Progenitor cell of endocrine pancreas (in vitro differentiated cells): ENCODE measurements at regions not wholly inside any gene's neighbourhood (a gene's known extent, or its start where the extent isn't known, plus 50 kb on each side); places are given as distances from the start of the nearest gene placed in this dataset.
"Not testable (repeated sequence)": the region's sequence is repeated elsewhere in the genome, so short reads cannot be mapped to it uniquely, and the experiment has no call there.

Experiments used
- DNase-seq: peaks from one replicate; pipeline ENCODE4 v3.0.0; 2021; ENCODE audit warnings: low spot score; ENCODE audit not compliant: unreplicated experiment
- H3K27ac Mint-ChIP-seq: 2 replicates; pipeline ENCODE4 v1.8.0; 2021; ENCODE audit warnings: mild to moderate bottlenecking, moderate library complexity, mixed read lengths
- H3K27me3 Mint-ChIP-seq: 2 replicates; pipeline ENCODE4 v1.8.0; 2021; ENCODE audit warnings: mixed read lengths
- H3K36me3 Mint-ChIP-seq: 2 replicates; pipeline ENCODE4 v1.8.0; 2022; ENCODE audit warnings: mixed read lengths; ENCODE audit not compliant: insufficient read depth
- H3K4me1 Mint-ChIP-seq: 2 replicates; pipeline ENCODE4 v1.8.0; 2021; ENCODE audit warnings: low read depth, mixed read lengths
- H3K4me3 Mint-ChIP-seq: 2 replicates; pipeline ENCODE4 v1.8.0; 2021; ENCODE audit warnings: low read depth, mild to moderate bottlenecking, moderate library complexity, mixed read lengths
- H3K9me3 Mint-ChIP-seq: 2 replicates; pipeline ENCODE4 v1.8.0; 2021; ENCODE audit warnings: low read depth, mixed read lengths
- TF ChIP-seq, protein P1 (sequence below): fragments of 200-600 bp; sonication (generic); IDR thresholded peaks from one replicate; pipeline ENCODE4 v1.5.0; 2021; ENCODE audit warnings: antibody characterized with exemption, mild to moderate bottlenecking; ENCODE audit not compliant: unreplicated experiment

DNA sequence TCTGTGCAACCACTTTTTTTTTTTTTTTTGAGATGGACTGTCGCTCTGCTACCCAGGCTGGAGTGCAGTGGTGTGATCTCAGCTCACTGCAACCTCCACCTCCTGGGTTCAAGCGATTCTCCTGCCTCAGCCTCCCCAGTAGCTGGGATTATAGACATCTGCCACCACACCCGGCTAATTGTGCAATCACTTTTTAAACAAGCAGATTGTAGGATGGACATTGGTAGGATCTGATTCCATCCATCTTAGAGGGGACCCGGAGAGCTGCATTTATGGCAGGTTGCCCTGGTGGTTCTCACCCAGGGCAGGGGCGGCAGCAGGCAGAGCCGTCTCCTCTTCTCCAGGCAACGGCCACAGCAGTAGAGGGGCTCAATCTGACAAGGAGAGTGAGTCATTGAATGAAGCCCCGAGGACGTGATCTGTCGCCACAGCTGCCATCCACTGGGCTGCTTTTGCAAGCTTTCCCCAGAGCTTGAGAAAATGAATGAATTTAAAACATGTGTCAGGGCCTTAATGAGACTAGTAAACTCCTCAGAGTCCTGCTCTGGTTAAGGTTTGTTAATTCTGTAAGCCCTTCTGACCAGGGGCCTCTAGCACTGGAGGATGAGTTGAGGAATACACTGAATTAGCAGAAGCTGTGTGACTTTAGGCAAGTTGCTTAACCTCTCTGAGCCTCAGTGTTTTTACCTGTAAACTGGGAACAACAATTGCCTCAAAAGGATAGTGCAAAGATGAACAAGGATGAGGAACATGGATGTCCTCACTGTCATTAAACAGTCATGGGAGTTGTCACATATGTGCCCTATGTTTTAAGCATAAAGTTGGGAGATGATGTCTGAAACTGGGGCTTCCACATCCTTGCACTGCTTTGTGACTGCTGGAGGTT is 129.1 kb downstream of the ASB7 start:
- Mint-ChIP-seq H3K36me3 (no peaks in the 10 kb centered on the region), H3K4me1 (peaks cover 12% of the 10 kb centered on the region)

DNA sequence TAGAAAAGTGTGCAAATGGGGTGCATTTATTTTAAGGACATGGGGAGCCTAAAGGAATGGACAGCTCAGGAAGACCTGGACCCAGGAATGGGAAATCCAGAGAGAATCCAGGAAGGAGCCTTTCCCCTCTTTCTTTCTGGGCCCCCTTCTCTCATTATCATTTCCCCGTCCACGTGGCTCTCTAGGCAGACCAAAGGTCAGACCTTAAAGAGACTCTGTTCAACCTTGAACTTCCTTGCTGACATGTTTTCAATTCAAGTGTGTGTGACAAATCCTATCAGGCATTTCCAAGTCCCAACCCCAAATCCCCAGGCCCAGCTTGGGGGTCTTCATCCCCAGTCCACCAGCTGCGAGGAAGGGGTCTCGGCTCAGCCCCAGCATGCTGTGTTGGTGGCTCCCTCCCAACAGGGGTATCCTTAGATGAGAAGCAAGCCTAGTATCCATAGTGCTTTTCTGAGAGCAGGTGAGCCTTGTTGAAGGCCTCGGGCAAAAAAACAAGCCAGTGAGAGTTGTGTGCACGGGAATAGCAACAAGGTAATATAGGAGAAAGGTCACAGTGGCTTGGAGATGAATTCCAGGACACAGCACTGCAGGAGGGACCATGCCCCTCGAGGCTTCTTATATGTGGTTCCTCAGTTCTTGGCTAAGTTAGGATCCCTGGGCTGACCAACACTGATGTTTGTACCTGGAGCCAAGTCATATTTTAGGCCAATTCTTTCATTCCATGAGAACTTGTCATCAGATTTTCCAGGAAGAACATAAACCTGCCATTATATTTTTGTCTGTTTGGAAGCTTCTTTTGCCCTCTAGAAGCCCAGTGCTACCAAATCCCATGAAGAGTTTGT is 130.0 kb downstream of the ASB7 start:
- H3K27me3 Mint-ChIP-seq = peaks cover 24% of the 10 kb centered on the region
- TF ChIP-seq, protein P1, sequence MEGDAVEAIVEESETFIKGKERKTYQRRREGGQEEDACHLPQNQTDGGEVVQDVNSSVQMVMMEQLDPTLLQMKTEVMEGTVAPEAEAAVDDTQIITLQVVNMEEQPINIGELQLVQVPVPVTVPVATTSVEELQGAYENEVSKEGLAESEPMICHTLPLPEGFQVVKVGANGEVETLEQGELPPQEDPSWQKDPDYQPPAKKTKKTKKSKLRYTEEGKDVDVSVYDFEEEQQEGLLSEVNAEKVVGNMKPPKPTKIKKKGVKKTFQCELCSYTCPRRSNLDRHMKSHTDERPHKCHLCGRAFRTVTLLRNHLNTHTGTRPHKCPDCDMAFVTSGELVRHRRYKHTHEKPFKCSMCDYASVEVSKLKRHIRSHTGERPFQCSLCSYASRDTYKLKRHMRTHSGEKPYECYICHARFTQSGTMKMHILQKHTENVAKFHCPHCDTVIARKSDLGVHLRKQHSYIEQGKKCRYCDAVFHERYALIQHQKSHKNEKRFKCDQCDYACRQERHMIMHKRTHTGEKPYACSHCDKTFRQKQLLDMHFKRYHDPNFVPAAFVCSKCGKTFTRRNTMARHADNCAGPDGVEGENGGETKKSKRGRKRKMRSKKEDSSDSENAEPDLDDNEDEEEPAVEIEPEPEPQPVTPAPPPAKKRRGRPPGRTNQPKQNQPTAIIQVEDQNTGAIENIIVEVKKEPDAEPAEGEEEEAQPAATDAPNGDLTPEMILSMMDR = no peak
- peaks cover 12% of the 10 kb centered on the region for H3K4me1 Mint-ChIP-seq
- H3K36me3 Mint-ChIP-seq = no peaks in the 10 kb centered on the region
- no peak overlapping the region for H3K27ac Mint-ChIP-seq
- H3K4me3 Mint-ChIP-seq = no peak overlapping the region
- H3K9me3 Mint-ChIP-seq = no peaks in the 10 kb centered on the region
- DNase-seq = no peak

More for the DNA sequence above, 129.1 kb downstream of the ASB7 start:
- no peak for DNase-seq
- Mint-ChIP-seq H3K9me3 (no peaks in the 10 kb centered on the region), H3K27ac (no peak overlapping the region), H3K4me3 (no peak overlapping the region), H3K27me3 (peaks cover 28% of the 10 kb centered on the region)
- TF ChIP-seq, protein P1 = no peak

DNA sequence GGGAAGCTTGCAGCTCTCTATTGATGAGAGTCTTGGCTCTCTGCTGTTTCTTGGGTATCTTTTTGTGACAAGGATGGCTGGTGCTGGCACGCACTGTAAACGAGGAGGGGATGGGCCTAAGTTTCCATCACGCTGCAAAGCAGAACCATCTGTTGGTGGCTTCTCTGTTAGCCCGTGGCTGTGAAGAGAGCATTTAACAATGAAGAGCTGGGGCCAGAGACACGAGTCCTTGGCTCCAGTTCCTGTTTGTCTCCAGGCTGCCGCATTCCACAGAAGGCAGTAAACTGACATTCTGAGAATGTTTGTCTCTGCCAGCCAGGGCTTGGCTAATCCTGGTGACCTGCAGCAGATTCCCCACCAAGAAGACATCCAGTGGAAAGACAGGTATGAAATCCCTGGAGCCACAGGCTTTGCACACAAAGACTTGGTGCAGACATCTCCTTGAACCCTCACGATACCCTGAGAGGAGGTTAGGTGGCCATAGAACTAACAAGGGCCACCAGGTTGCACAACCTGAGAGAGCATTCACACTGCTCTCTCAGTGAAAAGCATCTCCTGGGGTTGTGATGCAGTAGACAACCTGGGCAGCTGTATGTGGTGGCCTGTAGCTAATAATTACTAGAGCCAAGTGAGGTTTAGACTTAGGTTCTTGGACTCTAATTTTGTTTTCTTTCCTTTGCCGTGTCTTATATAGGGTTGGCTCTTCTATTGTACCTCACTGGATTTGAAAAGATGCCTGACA is 130.9 kb downstream of the ASB7 start:
- H3K4me1 Mint-ChIP-seq = peaks cover 12% of the 10 kb centered on the region
- peaks cover 20% of the 10 kb centered on the region for H3K27me3 Mint-ChIP-seq
- H3K9me3 Mint-ChIP-seq = no peaks in the 10 kb centered on the region
- no peak overlapping the region for H3K4me3 Mint-ChIP-seq
- no peak overlapping the region for H3K27ac Mint-ChIP-seq
- H3K36me3 Mint-ChIP-seq = no peaks in the 10 kb centered on the region
- TF ChIP-seq, protein P1 = no peak
- no peak for DNase-seq

DNA sequence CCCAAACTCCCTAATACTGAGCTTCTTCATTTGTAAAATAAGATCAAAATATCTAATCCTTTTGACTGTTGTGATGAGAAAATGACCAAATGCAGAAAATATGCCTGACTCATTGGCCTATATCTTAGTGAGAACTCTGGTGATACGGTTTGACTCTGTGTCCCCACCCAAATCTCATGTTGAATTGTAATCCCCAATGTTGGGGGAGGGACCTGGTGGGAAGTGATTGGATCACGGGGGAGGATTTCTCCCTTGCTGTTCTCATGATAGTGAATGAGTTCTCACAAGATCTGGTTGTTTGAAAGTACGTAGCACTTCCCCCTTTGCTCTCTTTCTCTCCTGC is 131.4 kb downstream of the ASB7 start:
- not testable (repeated sequence) for H3K4me3 Mint-ChIP-seq, H3K27ac Mint-ChIP-seq, DNase-seq, H3K36me3 Mint-ChIP-seq, H3K9me3 Mint-ChIP-seq
- H3K4me1 Mint-ChIP-seq = peaks cover 12% of the 10 kb centered on the region
- peaks cover 22% of the 10 kb centered on the region for H3K27me3 Mint-ChIP-seq

DNA sequence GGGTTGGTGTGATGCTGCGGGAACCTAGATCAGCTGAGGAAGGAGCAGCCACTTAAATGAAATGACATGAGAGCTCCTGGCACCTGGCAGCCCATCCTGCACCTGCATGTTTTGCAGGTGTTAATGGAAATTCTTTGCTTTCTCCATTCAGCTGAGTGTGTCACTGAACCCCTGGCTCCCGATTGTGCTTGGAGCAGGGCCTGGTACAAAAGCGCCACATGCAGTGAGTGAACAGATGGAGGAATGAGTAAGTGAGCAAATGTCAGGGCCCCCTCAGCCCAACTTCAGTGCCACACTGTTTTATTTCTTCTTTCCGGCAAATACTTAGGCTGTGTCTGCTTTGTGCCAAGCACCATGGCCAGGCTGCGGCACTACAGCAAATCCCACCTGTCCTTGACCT is 132.2 kb downstream of the ASB7 start:
- no peaks in the 10 kb centered on the region for H3K9me3 Mint-ChIP-seq
- no peaks in the 10 kb centered on the region for H3K36me3 Mint-ChIP-seq
- no peak overlapping the region for H3K4me3 Mint-ChIP-seq

More for the DNA sequence above, 132.2 kb downstream of the ASB7 start:
- Mint-ChIP-seq H3K27me3 (peaks cover 18% of the 10 kb centered on the region), H3K27ac (no peak overlapping the region), H3K4me1 (peaks cover 12% of the 10 kb centered on the region)
- TF ChIP-seq, protein P1 = no peak
- no peak for DNase-seq
